Glutamatergic neuron (in vitro differentiated cells): ENCODE measurements at regions not wholly inside any gene's neighbourhood (a gene's known extent, or its start where the extent isn't known, plus 50 kb on each side); places are given as distances from the start of the nearest gene placed in this dataset.

Source experiments
- DNase-seq: peaks from one replicate; pipeline ENCODE4 v3.0.0; 2022
- H3K27ac Mint-ChIP-seq: one replicate; pipeline ENCODE4 v1.8.0; 2020; ENCODE audit warnings: mild to moderate bottlenecking, mixed read lengths, inconsistent platforms; ENCODE audit not compliant: unreplicated experiment
- H3K27me3 Mint-ChIP-seq: one replicate; pipeline ENCODE4 v1.8.0; 2020; ENCODE audit warnings: mild to moderate bottlenecking, moderate library complexity, mixed read lengths, inconsistent platforms; ENCODE audit not compliant: unreplicated experiment
- H3K36me3 Mint-ChIP-seq: one replicate; pipeline ENCODE4 v1.8.0; 2020; ENCODE audit warnings: mild to moderate bottlenecking, mixed read lengths, inconsistent platforms; ENCODE audit not compliant: unreplicated experiment
- H3K4me1 Mint-ChIP-seq: one replicate; pipeline ENCODE4 v1.8.0; 2020; ENCODE audit warnings: mild to moderate bottlenecking, low read depth, mixed read lengths, inconsistent platforms; ENCODE audit not compliant: unreplicated experiment
- H3K4me3 Mint-ChIP-seq: one replicate; pipeline ENCODE4 v1.8.0; 2020; ENCODE audit warnings: mild to moderate bottlenecking, mixed read lengths, inconsistent platforms; ENCODE audit not compliant: unreplicated experiment
- H3K9me3 Mint-ChIP-seq: one replicate; pipeline ENCODE4 v1.8.0; 2020; ENCODE audit warnings: mild to moderate bottlenecking, moderate library complexity, mixed read lengths, inconsistent platforms; ENCODE audit not compliant: unreplicated experiment
- CTCF ChIP-seq: fragments of 200-600 bp; sonication (generic); IDR thresholded peaks from one replicate; pipeline ENCODE4 v1.5.0; 2021; ENCODE audit not compliant: partially characterized antibody, unreplicated experiment

GRCh38 chr7:125257617-125258016, 328.0 kb upstream of the POT1 start:
- no peak for DNase-seq
- Mint-ChIP-seq H3K27ac (no peak overlapping the region), H3K4me3 (no peak overlapping the region), H3K4me1 (peaks cover 20% of the 10 kb centered on the region), H3K36me3 (no peaks in the 10 kb centered on the region), H3K27me3 (peaks cover 2% of the 10 kb centered on the region), H3K9me3 (peaks cover 2% of the 10 kb centered on the region)
- TF ChIP-seq CTCF: no peak

GRCh38 chr7:125256446-125256845, 326.8 kb upstream of the POT1 start:
- Mint-ChIP-seq H3K27ac (no peak overlapping the region), H3K9me3 (no peaks in the 10 kb centered on the region), H3K4me3 (no peak overlapping the region), H3K27me3 (peaks cover under 1% of the 10 kb centered on the region), H3K36me3 (no peaks in the 10 kb centered on the region), H3K4me1 (peaks cover 20% of the 10 kb centered on the region)
- TF ChIP-seq CTCF: no peak
- DNase-seq: no peak

- no peak overlapping the region for H3K4me3 Mint-ChIP-seq
- no peaks in the 10 kb centered on the region for H3K27me3 Mint-ChIP-seq
- DNase-seq: no peak
- no peaks in the 10 kb centered on the region for H3K36me3 Mint-ChIP-seq
- TF ChIP-seq CTCF: no peak
- peaks cover 20% of the 10 kb centered on the region for H3K4me1 Mint-ChIP-seq
- no peak overlapping the region for H3K27ac Mint-ChIP-seq
- H3K9me3 Mint-ChIP-seq: no peaks in the 10 kb centered on the region
Observed at GRCh38 chr7:125255810-125256209, 326.2 kb upstream of the POT1 start.

GRCh38 chr7:125254566-125254965, 324.9 kb upstream of the POT1 start:
- Mint-ChIP-seq H3K4me1 (peaks cover 17% of the 10 kb centered on the region), H3K27ac (no peak overlapping the region), H3K4me3 (no peak overlapping the region), H3K36me3 (no peaks in the 10 kb centered on the region), H3K27me3 (no peaks in the 10 kb centered on the region), H3K9me3 (no peaks in the 10 kb centered on the region)
- DNase-seq: no peak
- TF ChIP-seq CTCF: no peak

GRCh38 chr7:125253452-125254190, 324.0 kb upstream of the POT1 start:
- Mint-ChIP-seq H3K27ac (no peak overlapping the region), H3K27me3 (no peaks in the 10 kb centered on the region), H3K4me3 (no peak overlapping the region), H3K36me3 (no peaks in the 10 kb centered on the region), H3K9me3 (no peaks in the 10 kb centered on the region), H3K4me1 (peaks cover 12% of the 10 kb centered on the region)
- DNase-seq: no peak
- no peak for TF ChIP-seq CTCF
